H9 (cell line): ENCODE measurements at regions not wholly inside any gene's neighbourhood (a gene's known extent, or its start where the extent isn't known, plus 50 kb on each side); places are given as distances from the start of the nearest gene placed in this dataset.

ENCODE experiments used
- DNase-seq: peaks from one replicate; pipeline ENCODE4 v3.0.0-alpha.2; 2017
- H2AFZ ChIP-seq: one replicate; pipeline ENCODE4 v1.6.1; 2013; ENCODE audit warnings: mild to moderate bottlenecking, low read length, control low read depth, moderate library complexity
- H2AK5ac ChIP-seq: 2 replicates; pipeline ENCODE4 v1.6.1; 2013; ENCODE audit warnings: low read length, control low read depth, mixed read lengths; ENCODE audit not compliant: insufficient read length
- H2BK120ac ChIP-seq: one replicate; pipeline ENCODE4 v1.6.1; 2013; ENCODE audit warnings: low read depth, mild to moderate bottlenecking, low read length, control low read depth, inconsistent platforms; ENCODE audit not compliant: poor library complexity, severe bottlenecking
- H2BK12ac ChIP-seq: 2 replicates; pipeline ENCODE4 v1.6.1; 2013; ENCODE audit warnings: low read length, control low read depth, mixed read lengths, low read depth; ENCODE audit not compliant: insufficient read length
- H2BK15ac ChIP-seq: 2 replicates; pipeline ENCODE4 v1.6.1; 2013; ENCODE audit warnings: low read depth, low read length, control low read depth
- H2BK20ac ChIP-seq: one replicate; pipeline ENCODE4 v1.6.1; 2013; ENCODE audit warnings: low read depth, mild to moderate bottlenecking, low read length, control low read depth, inconsistent platforms; ENCODE audit not compliant: poor library complexity, severe bottlenecking
- H2BK5ac ChIP-seq: 2 replicates; pipeline ENCODE4 v1.6.1; 2013; ENCODE audit warnings: low read length, control low read depth, mixed read lengths; ENCODE audit not compliant: insufficient read length
- H3K14ac ChIP-seq: 2 replicates; pipeline ENCODE4 v1.6.1; 2013; ENCODE audit warnings: low read length, control low read depth; ENCODE audit not compliant: insufficient read depth
- H3K18ac ChIP-seq: 2 replicates; pipeline ENCODE4 v1.6.1; 2013; ENCODE audit warnings: low read depth, mild to moderate bottlenecking, mixed read lengths, low read length, control low read depth; ENCODE audit not compliant: insufficient read length
- H3K23ac ChIP-seq: 2 replicates; pipeline ENCODE4 v1.6.1; 2013; ENCODE audit warnings: low read length, control low read depth, mixed read lengths, low read depth; ENCODE audit not compliant: insufficient read length
- H3K23me2 ChIP-seq: 2 replicates; pipeline ENCODE4 v1.6.1; 2013; ENCODE audit warnings: low read depth, mild to moderate bottlenecking, mixed read lengths, low read length, control low read depth; ENCODE audit not compliant: insufficient read length, poor library complexity, severe bottlenecking
- H3K27ac ChIP-seq: 2 replicates; pipeline ENCODE4 v1.5.1; 2013; ENCODE audit warnings: low read length, control low read depth, mixed read lengths, low read depth; ENCODE audit not compliant: insufficient read length
- H3K27me3 ChIP-seq: 2 replicates; pipeline ENCODE4 v1.6.1; 2013; ENCODE audit warnings: low read length, control low read depth, inconsistent platforms; ENCODE audit not compliant: insufficient read depth
- H3K4ac ChIP-seq: 2 replicates; pipeline ENCODE4 v1.6.1; 2013; ENCODE audit warnings: low read depth, mild to moderate bottlenecking, control low read depth, inconsistent platforms, low read length, moderate library complexity
- H3K4me1 ChIP-seq: 2 replicates; pipeline ENCODE4 v1.6.1; 2013; ENCODE audit warnings: low read length, control low read depth, inconsistent platforms; ENCODE audit not compliant: insufficient read depth
- H3K4me2 ChIP-seq: 2 replicates; pipeline ENCODE4 v1.6.1; 2013; ENCODE audit warnings: low read length, control low read depth, mixed read lengths; ENCODE audit not compliant: insufficient read length, insufficient read depth
- H3K56ac ChIP-seq: 2 replicates; pipeline ENCODE4 v1.6.1; 2013; ENCODE audit warnings: low read depth, mild to moderate bottlenecking, mixed read lengths, low read length, control low read depth; ENCODE audit not compliant: insufficient read length
- H3K79me1 ChIP-seq: 2 replicates; pipeline ENCODE4 v1.6.1; 2013; ENCODE audit warnings: low read depth, mild to moderate bottlenecking, moderate library complexity, low read length, control low read depth, inconsistent platforms; ENCODE audit not compliant: insufficient read depth, poor library complexity, severe bottlenecking
- H3K79me2 ChIP-seq: 2 replicates; pipeline ENCODE4 v1.6.1; 2013; ENCODE audit warnings: low read length, control low read depth, inconsistent platforms; ENCODE audit not compliant: insufficient read depth
- H3K9ac ChIP-seq: 2 replicates; pipeline ENCODE4 v1.6.1; 2013; ENCODE audit warnings: low read length, control low read depth, mixed read lengths; ENCODE audit not compliant: insufficient read length; ENCODE audit errors: extremely low read depth
- H3K9me3 ChIP-seq: one replicate; pipeline ENCODE4 v1.6.1; 2013; ENCODE audit warnings: low read depth, low read length, inconsistent platforms; ENCODE audit not compliant: control insufficient read depth
- H3T11ph ChIP-seq: one replicate; pipeline ENCODE4 v1.6.1; 2013; ENCODE audit warnings: mild to moderate bottlenecking, low read length, control low read depth, inconsistent platforms
- H4K20me1 ChIP-seq: one replicate; pipeline ENCODE4 v1.6.1; 2013; ENCODE audit not compliant: control insufficient read depth, insufficient read length, insufficient read depth
- H4K5ac ChIP-seq: 2 replicates; pipeline ENCODE4 v1.6.1; 2013; ENCODE audit warnings: low read depth, mild to moderate bottlenecking, mixed read lengths, low read length, control low read depth; ENCODE audit not compliant: insufficient read length
- H4K8ac ChIP-seq: replicated peaks from 2 replicates; pipeline ENCODE4 v1.6.1; 2013; ENCODE audit warnings: low read length, control low read depth, mixed read lengths, low read depth; ENCODE audit not compliant: insufficient read length
- H4K91ac ChIP-seq: 2 replicates; pipeline ENCODE4 v1.6.1; 2013; ENCODE audit warnings: low read depth, mild to moderate bottlenecking, moderate library complexity, mixed read lengths, low read length, control low read depth; ENCODE audit not compliant: insufficient read length
- H3K27ac Mint-ChIP-seq, 3 experiments: 2 replicates in 2 of 3; 3 replicates in 1 of 3; pipeline ENCODE4 v1.8.0; 2020 to 2021; ENCODE audit warnings: mixed read lengths in 3 of 3, mild to moderate bottlenecking in 1 of 3, moderate library complexity in 1 of 3
- H3K27me3 Mint-ChIP-seq: 2 replicates; pipeline ENCODE4 v1.8.0; 2021; ENCODE audit warnings: low read depth, mild to moderate bottlenecking, moderate library complexity, mixed read lengths
- H3K36me3 Mint-ChIP-seq, 3 experiments: 2 replicates in 2 of 3; 3 replicates in 1 of 3; pipeline ENCODE4 v1.8.0; 2020 to 2021; ENCODE audit warnings: low read depth in 3 of 3, mixed read lengths in 3 of 3; ENCODE audit not compliant: insufficient read depth in 1 of 3
- H3K4me1 Mint-ChIP-seq, 2 experiments: 2 replicates each; pipeline ENCODE4 v1.8.0; 2020; ENCODE audit warnings: mixed read lengths in 2 of 2
- H3K4me3 Mint-ChIP-seq, 2 experiments: 2 replicates in 1 of 2; 3 replicates in 1 of 2; pipeline ENCODE4 v1.8.0; 2020 to 2021; ENCODE audit warnings: mild to moderate bottlenecking in 2 of 2, mixed read lengths in 2 of 2, moderate library complexity in 1 of 2
- H3K9me3 Mint-ChIP-seq, 2 experiments: 2 replicates in 1 of 2; 3 replicates in 1 of 2; pipeline ENCODE4 v1.8.0; 2020; ENCODE audit warnings: mild to moderate bottlenecking in 2 of 2, mixed read lengths in 2 of 2, moderate library complexity in 1 of 2
- CTCF ChIP-seq: fragments of 200-600 bp; sonication (generic); conservative IDR thresholded peaks from 3 replicates; pipeline ENCODE4 v1.8.0; 2021; ENCODE audit warnings: antibody characterized with exemption, mild to moderate bottlenecking
- WGBS: extraction: QIAGEN DNeasy Blood & Tissue Kit; methylation state at CpG from one replicate; pipeline ENCODE4 v1.1.7; 2013; ENCODE audit warnings: missing lambda C conversion rate, low lambda C conversion rate, mixed read lengths; ENCODE audit not compliant: insufficient read length; ENCODE audit errors: extremely low coverage; 5-methylcytosine and 5-hydroxymethylcytosine counted together

- Histone ChIP-seq H3K56ac (no peak overlapping the region), H3T11ph (no peak overlapping the region), H4K8ac (no peak overlapping the region), H2BK5ac (no peak overlapping the region), H3K79me1 (no peaks in the 10 kb centered on the region), H4K5ac (no peak overlapping the region), H3K27ac (no peak overlapping the region), H3K4ac (no peak overlapping the region), H2BK15ac (no peak overlapping the region), H3K9ac (no peak overlapping the region), H3K27me3 (no peaks in the 10 kb centered on the region), H3K14ac (no peak overlapping the region), H3K9me3 (no peaks in the 10 kb centered on the region), H2AFZ (no peak overlapping the region), H3K18ac (no peak overlapping the region), H3K4me1 (no peaks in the 10 kb centered on the region), H3K79me2 (no peaks in the 10 kb centered on the region), H3K4me2 (no peak overlapping the region), H2BK120ac (no peak overlapping the region), H3K23ac (no peak overlapping the region), H2AK5ac (no peak overlapping the region), H3K23me2 (no peaks in the 10 kb centered on the region), H4K91ac (no peak overlapping the region), H4K20me1 (no peaks in the 10 kb centered on the region), H2BK12ac (no peak overlapping the region), H2BK20ac (no peak overlapping the region)
- no peak for DNase-seq
- H3K27me3 Mint-ChIP-seq: peaks cover 1% of the 10 kb centered on the region; the same call in 1 of the 2 replicates
- peaks cover 5 to 7% of the 10 kb centered on the region in 2 experiments for H3K4me1 Mint-ChIP-seq
- H3K27ac Mint-ChIP-seq: no peak overlapping the region; a peak in 1 of 7 replicates
- H3K36me3 Mint-ChIP-seq: no peaks in the 10 kb centered on the region; a peak in 1 of 7 replicates
- H3K9me3 Mint-ChIP-seq: no peaks in the 10 kb centered on the region; a peak in 1 of 5 replicates
- TF ChIP-seq CTCF: no peak
- no peak overlapping the region for H3K4me3 Mint-ChIP-seq
- WGBS: no CpG with 5 or more reads among the region's 7 CpGs
Measured at GRCh38 chr7:47661051-47661714, 79.3 kb upstream of the TNS3 start.
